GM12878 (cell line): ENCODE measurements at regions not wholly inside any gene's neighbourhood (a gene's known extent, or its start where the extent isn't known, plus 50 kb on each side); places are given as distances from the start of the nearest gene placed in this dataset.

Experiments
- ATAC-seq: fragments of 200-7000 bp; cut with Tn5 transposase; 3 replicates; pipeline ENCODE4 v1.9.1; 2020; ENCODE audit warnings: mild to moderate bottlenecking, moderate library complexity
- BruUV-seq: library from RNA; stranded (reverse); fragments of 400-500 nt; replicated peaks from 2 replicates; lab custom pipeline; 2021; lab: Mats Ljungman, UMichigan
- CTCF ChIA-PET: fragments of 300-600 bp; sonication (Branson Sonifier 250); formaldehyde crosslinking; extraction: SDS; loops from one replicate; lab custom pipeline; 2021; ENCODE audit warnings: inconsistent platforms; lab: Yijun Ruan, JAX
- POLR2A ChIA-PET: fragments of 350-600 bp; formaldehyde crosslinking; extraction: SDS; loops from one replicate; lab custom pipeline; 2021; ENCODE audit warnings: inconsistent platforms; lab: Charles Lee
- RAD21 ChIA-PET: fragments of 300-600 bp; sonication (Branson Sonifier 250); formaldehyde crosslinking; loops from one replicate; lab custom pipeline; 2023; ENCODE audit warnings: antibody characterized with exemption; ENCODE audit not compliant: unreplicated experiment; lab: Charles Lee
- SMC1A ChIA-PET: fragments of 300-600 bp; sonication (Branson Sonifier 250); formaldehyde crosslinking; loops from one replicate; lab custom pipeline; 2023; ENCODE audit not compliant: unreplicated experiment, uncharacterized antibody; lab: Charles Lee
- DNase-seq: peaks from one replicate; pipeline ENCODE4 v3.0.0-alpha.2; 2011; ENCODE audit warnings: low read depth, low spot score
- FAIRE-seq: peaks from 3 replicates; lab custom pipeline; 2011; peaks lifted over from hg19 to GRCh38; lab: Jason Lieb, UNC
- H2AFZ ChIP-seq: 2 replicates; pipeline ENCODE4 v1.6.0; 2011; ENCODE audit warnings: low read depth, low read length, control low read depth; ENCODE audit not compliant: control insufficient read depth
- H3K27ac ChIP-seq: 2 replicates; pipeline ENCODE4 v1.5.1; 2011; ENCODE audit warnings: control low read depth; ENCODE audit not compliant: control insufficient read depth, insufficient read depth
- H3K27me3 ChIP-seq, 2 experiments: replicated peaks in 1 of 2; 2 replicates each; pipeline versions ENCODE4 v1.6.0 to v1.6.1; 2011; ENCODE audit warnings: low read length in 1 of 2; ENCODE audit not compliant: control insufficient read depth in 2 of 2, insufficient read depth in 2 of 2
- H3K36me3 ChIP-seq, 2 experiments: 2 replicates each; pipeline ENCODE4 v1.5.1; 2011; ENCODE audit warnings: low read length in 1 of 2; ENCODE audit not compliant: control insufficient read depth in 2 of 2, insufficient read depth in 2 of 2
- H3K4me1 ChIP-seq: 2 replicates; pipeline ENCODE4 v1.6.1; 2011; ENCODE audit warnings: mild to moderate bottlenecking, low read length, moderate library complexity, mixed read lengths; ENCODE audit not compliant: control insufficient read depth, insufficient read depth
- H3K4me2 ChIP-seq: 2 replicates; pipeline ENCODE4 v1.6.0; 2011; ENCODE audit warnings: control low read depth; ENCODE audit not compliant: control insufficient read depth, insufficient read depth
- H3K4me3 ChIP-seq: fragments of 200-600 bp; sonication (generic); 2 replicates; pipeline ENCODE4 v1.5.1; 2016
- H3K79me2 ChIP-seq: 2 replicates; pipeline ENCODE4 v1.6.0; 2011; ENCODE audit warnings: low read length; ENCODE audit not compliant: control insufficient read depth, insufficient read depth
- H3K9ac ChIP-seq: 2 replicates; pipeline ENCODE4 v1.8.0; 2011; ENCODE audit warnings: low read length, control low read depth, mixed read lengths; ENCODE audit not compliant: control insufficient read depth, insufficient read depth
- H3K9me3 ChIP-seq: replicated peaks from 3 replicates; pipeline ENCODE4 v1.5.1; 2011; ENCODE audit warnings: mild to moderate bottlenecking, low read length; ENCODE audit not compliant: control insufficient read depth, insufficient read depth
- H4K20me1 ChIP-seq: 2 replicates; pipeline ENCODE4 v1.6.0; 2011; ENCODE audit not compliant: control insufficient read depth, insufficient read depth
- CTCF ChIP-seq, 3 experiments: IDR thresholded peaks in 2 of 3; conservative IDR thresholded peaks in 1 of 3; 2 replicates each; pipeline ENCODE4 v1.5.1; 2011; ENCODE audit warnings: low read depth in 3 of 3, low read length in 3 of 3, mild to moderate bottlenecking in 3 of 3, control low read depth in 2 of 3, moderate library complexity in 2 of 3, inconsistent platforms in 1 of 3, mixed read lengths in 1 of 3; ENCODE audit not compliant: control insufficient read depth in 2 of 3, insufficient read depth in 1 of 3; ENCODE audit errors: extremely low read depth in 1 of 3
- EP300 ChIP-seq, 2 experiments: fragments of 150-350 bp in 1 of 2; IDR thresholded peaks; 2 replicates each; pipeline ENCODE4 v1.6.1; 2011 to 2012; ENCODE audit warnings: low read depth in 2 of 2, low read length in 2 of 2, borderline replicate concordance in 1 of 2, improper control_type of control experiment in 1 of 2, inconsistent platforms in 1 of 2; ENCODE audit not compliant: control insufficient read depth in 1 of 2
- HCFC1 ChIP-seq: fragments of 150-350 bp; IDR thresholded peaks from 2 replicates; pipeline ENCODE4 v1.6.1; 2014; ENCODE audit warnings: low read length
- JUND ChIP-seq: IDR thresholded peaks from 2 replicates; pipeline ENCODE4 v1.6.1; 2012; ENCODE audit warnings: low read depth, mild to moderate bottlenecking, low read length, improper control_type of control experiment, moderate library complexity
- MTA3 ChIP-seq: IDR thresholded peaks from 2 replicates; pipeline ENCODE4 v1.6.1; 2012; ENCODE audit warnings: low read length, inconsistent platforms, borderline replicate concordance
- PAX5 ChIP-seq: IDR thresholded peaks from 2 replicates; pipeline ENCODE4 v1.6.1; 2011; ENCODE audit warnings: low read depth, low read length, borderline replicate concordance
- POU2F2 ChIP-seq: IDR thresholded peaks from 3 replicates; pipeline ENCODE4 v1.6.1; 2011; ENCODE audit warnings: low read depth, mild to moderate bottlenecking, low read length, borderline replicate concordance
- SREBF2 ChIP-seq: IDR thresholded peaks from 2 replicates; pipeline ENCODE4 v1.6.1; 2012; ENCODE audit warnings: mild to moderate bottlenecking, low read length
- STAT1 ChIP-seq: fragments of 450-650 bp; conservative IDR thresholded peaks from 2 replicates; pipeline ENCODE4 v1.6.1; 2014; ENCODE audit warnings: antibody characterized with exemption, mild to moderate bottlenecking
- TBL1XR1 ChIP-seq: IDR thresholded peaks from 2 replicates; pipeline ENCODE4 v1.6.1; 2012; ENCODE audit warnings: low read depth, low read length, improper control_type of control experiment
- WGBS: methylation state at CpG from one replicate; pipeline ENCODE4 v1.1.6; 2016; ENCODE audit warnings: low lambda C conversion rate; ENCODE audit not compliant: insufficient replicate concordance, insufficient coverage; ENCODE audit errors: missing lambda C conversion rate; 5-methylcytosine and 5-hydroxymethylcytosine counted together
- in situ Hi-C: fragments of 300-500 bp; cut with MboI; formaldehyde crosslinking; loops from 9 replicates; pipeline ENCODE4 v1.14.3; 2018; ENCODE audit warnings: mixed read lengths
- intact Hi-C: fragments of 100-400 bp; cut with micrococcal nuclease; formaldehyde crosslinking; loops from one replicate; pipeline ENCODE4 v1.14.2; 2022; ENCODE audit not compliant: unreplicated experiment

DNA sequence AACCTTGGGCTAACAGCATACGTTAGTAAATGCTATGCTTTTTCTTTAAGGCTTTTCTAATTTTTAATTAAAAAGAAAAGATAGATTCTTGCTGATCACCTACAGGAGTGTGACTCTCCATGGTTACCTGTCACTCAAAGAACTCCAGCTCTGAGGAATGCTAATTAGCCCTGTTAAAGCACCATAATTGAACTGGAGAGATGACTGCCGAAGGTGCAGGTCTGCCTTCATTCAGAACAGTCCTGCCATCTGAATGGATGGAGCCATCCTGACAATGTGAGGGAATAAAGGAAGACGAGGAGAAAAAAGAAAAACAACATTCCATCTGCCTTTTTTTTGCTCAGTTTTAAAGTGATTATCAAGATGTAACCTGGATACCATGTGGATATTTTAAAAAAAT lies 94.6 kb downstream of the ATP6V1G3 start (continued):
- no peak for TF ChIP-seq CTCF (IDR thresholded peaks at IDR 0.05 in 2 of 3, conservative IDR thresholded peaks at IDR 0.05 in 1 of 3; ENCODE audit: control insufficient read depth in 2 of 3, extremely low read depth in 1 of 3, insufficient read depth in 1 of 3, low read depth in 3 of 3, low read length in 3 of 3)
- TF ChIP-seq EP300 (IDR thresholded peaks at IDR 0.05; ENCODE audit: borderline replicate concordance in 1 of 2, control insufficient read depth in 1 of 2, low read depth in 2 of 2, low read length in 2 of 2) = no peak
- no peak for TF ChIP-seq MTA3
- TF ChIP-seq HCFC1 = no peak

- ATAC-seq = no peak
- in situ Hi-C loops = no loop called here
- no peak overlapping the region for H2AFZ ChIP-seq
- no peaks in the 10 kb centered on the region for H3K36me3 ChIP-seq
- no peaks in the 10 kb centered on the region for H3K79me2 ChIP-seq
- CTCF ChIA-PET = no interaction called here
- WGBS = 7% methylated on average over 1 of the region's 1 CpG
- TF ChIP-seq STAT1 = no peak
- no peak for TF ChIP-seq TBL1XR1
- TF ChIP-seq SREBF2 = no peak
- TF ChIP-seq PAX5 = no peak
- no peak for TF ChIP-seq JUND
- no peak for TF ChIP-seq POU2F2
- TF ChIP-seq, all 136 proteins: peak for 0
- Histone ChIP-seq H3K4me2 (no peak overlapping the region), H3K27ac (no peak overlapping the region), H3K9me3 (no peaks in the 10 kb centered on the region), H3K4me3 (no peak overlapping the region), H4K20me1 (no peaks in the 10 kb centered on the region), H3K27me3 (no peaks in the 10 kb centered on the region), H3K9ac (no peak overlapping the region), H3K4me1 (no peaks in the 10 kb centered on the region)
- SMC1A ChIA-PET = interaction anchor here (1.2 kb wide), 1 partner anchor 21 kb away, joined by 3 read pairs; no protein-coding TSS in a partner anchor
- DNase-seq (no peak), FAIRE-seq (no peak)
- RAD21 ChIA-PET = no interaction called here
- intact Hi-C loops = no loop called here
- BruUV-seq = no TSS peak
- POLR2A ChIA-PET = no interaction called here
These were observed 95.7 kb downstream of the ATP6V1G3 start for GRCh38 chr1:198444792-198445191.
